Psoas muscle (tissue), 7 donors: ENCODE measurements at regions not wholly inside any gene's neighbourhood (a gene's known extent, or its start where the extent isn't known, plus 50 kb on each side); places are given as distances from the start of the nearest gene placed in this dataset.

ENCODE experiments used
- ATAC-seq, 4 donors: fragments of 200-7000 bp; cut with Tn5 transposase; one replicate each; pipeline ENCODE4 v1.9.1; 2020; ENCODE audit warnings: moderate library complexity in 3 of 4, mild to moderate bottlenecking in 2 of 4
- DNase-seq, 2 donors: peaks; one replicate each; pipeline ENCODE4 v3.0.0-alpha.2; 2020
- H3K27ac ChIP-seq: fragments of 200-600 bp; one replicate; pipeline ENCODE4 v1.8.0; 2022
- H3K27me3 ChIP-seq, 3 donors: fragments of 200-600 bp in 1 of 3; one replicate each; pipeline versions ENCODE4 v1.6.1 to v1.8.0; 2013 to 2022; ENCODE audit warnings: low read length in 2 of 3, mild to moderate bottlenecking in 2 of 3, moderate library complexity in 1 of 3; ENCODE audit not compliant: insufficient read depth in 3 of 3
- H3K36me3 ChIP-seq, 2 donors: fragments of 200-600 bp in 1 of 2; one replicate each; pipeline versions ENCODE4 v1.6.1 to v1.8.0; 2013 to 2022; ENCODE audit warnings: low read depth in 1 of 2, mild to moderate bottlenecking in 1 of 2, moderate library complexity in 1 of 2; ENCODE audit not compliant: insufficient read depth in 1 of 2
- H3K4me1 ChIP-seq: fragments of 200-600 bp; one replicate; pipeline ENCODE4 v1.8.0; 2022
- H3K4me3 ChIP-seq: fragments of 200-600 bp; one replicate; pipeline ENCODE4 v1.8.0; 2022; ENCODE audit warnings: mild to moderate bottlenecking
- H3K9me3 ChIP-seq: fragments of 200-600 bp; one replicate; pipeline ENCODE4 v1.8.0; 2022
- WGBS, 3 donors: extraction: QIAGEN DNeasy Blood & Tissue Kit; methylation state at CpG; one replicate each; pipeline versions ENCODE4 v1.1.6 to v1.1.7; 2013; 5-methylcytosine and 5-hydroxymethylcytosine counted together
- intact Hi-C, 2 donors: fragments of 100-400 bp; cut with DNase I; formaldehyde crosslinking; loops; one replicate each; pipeline versions ENCODE4 v1.11.0 to v1.14.2; 2022
- TF ChIP-seq, protein P1 (sequence below): fragments of 200-600 bp; IDR thresholded peaks from one replicate; pipeline ENCODE4 v1.8.0; 2022; ENCODE audit warnings: antibody characterized with exemption
- donor health status: healthy with polysubstance abuse.
- donor health status: DM: no; HTN: no; CAD: no; lungs with moderate emphysema.
- donor health status: Bipolar disorder and iron deficiency.
- donor health status: healthy.
- donor health status: DM: yes; HTN: yes; CAD: no.
- donor health status: DM: no; HTN: no; CAD: no.
- donor health status: DM: yes; HTN: yes; CAD: no.

GRCh38 chr7:140263277-140263676 is 86.5 kb upstream of the KDM7A start:
- Histone ChIP-seq H3K4me3 (no peak overlapping the region), H3K9me3 (no peaks in the 10 kb centered on the region), H3K36me3 (no peaks in the 10 kb centered on the region), H3K4me1 (no peaks in the 10 kb centered on the region), H3K27me3 (peaks cover 0 to 2% (median 0%) of the 10 kb centered on the region in 3 donors), H3K27ac (no peak overlapping the region)
- intact Hi-C loops, result no loop called here
- WGBS, 3 donors, result 66 to 73% (median 67%) methylated on average over 6 of the region's 6 CpGs
- DNase-seq (no peak), ATAC-seq (no peak)
- TF ChIP-seq, protein P1, sequence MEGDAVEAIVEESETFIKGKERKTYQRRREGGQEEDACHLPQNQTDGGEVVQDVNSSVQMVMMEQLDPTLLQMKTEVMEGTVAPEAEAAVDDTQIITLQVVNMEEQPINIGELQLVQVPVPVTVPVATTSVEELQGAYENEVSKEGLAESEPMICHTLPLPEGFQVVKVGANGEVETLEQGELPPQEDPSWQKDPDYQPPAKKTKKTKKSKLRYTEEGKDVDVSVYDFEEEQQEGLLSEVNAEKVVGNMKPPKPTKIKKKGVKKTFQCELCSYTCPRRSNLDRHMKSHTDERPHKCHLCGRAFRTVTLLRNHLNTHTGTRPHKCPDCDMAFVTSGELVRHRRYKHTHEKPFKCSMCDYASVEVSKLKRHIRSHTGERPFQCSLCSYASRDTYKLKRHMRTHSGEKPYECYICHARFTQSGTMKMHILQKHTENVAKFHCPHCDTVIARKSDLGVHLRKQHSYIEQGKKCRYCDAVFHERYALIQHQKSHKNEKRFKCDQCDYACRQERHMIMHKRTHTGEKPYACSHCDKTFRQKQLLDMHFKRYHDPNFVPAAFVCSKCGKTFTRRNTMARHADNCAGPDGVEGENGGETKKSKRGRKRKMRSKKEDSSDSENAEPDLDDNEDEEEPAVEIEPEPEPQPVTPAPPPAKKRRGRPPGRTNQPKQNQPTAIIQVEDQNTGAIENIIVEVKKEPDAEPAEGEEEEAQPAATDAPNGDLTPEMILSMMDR, result no peak

DNA sequence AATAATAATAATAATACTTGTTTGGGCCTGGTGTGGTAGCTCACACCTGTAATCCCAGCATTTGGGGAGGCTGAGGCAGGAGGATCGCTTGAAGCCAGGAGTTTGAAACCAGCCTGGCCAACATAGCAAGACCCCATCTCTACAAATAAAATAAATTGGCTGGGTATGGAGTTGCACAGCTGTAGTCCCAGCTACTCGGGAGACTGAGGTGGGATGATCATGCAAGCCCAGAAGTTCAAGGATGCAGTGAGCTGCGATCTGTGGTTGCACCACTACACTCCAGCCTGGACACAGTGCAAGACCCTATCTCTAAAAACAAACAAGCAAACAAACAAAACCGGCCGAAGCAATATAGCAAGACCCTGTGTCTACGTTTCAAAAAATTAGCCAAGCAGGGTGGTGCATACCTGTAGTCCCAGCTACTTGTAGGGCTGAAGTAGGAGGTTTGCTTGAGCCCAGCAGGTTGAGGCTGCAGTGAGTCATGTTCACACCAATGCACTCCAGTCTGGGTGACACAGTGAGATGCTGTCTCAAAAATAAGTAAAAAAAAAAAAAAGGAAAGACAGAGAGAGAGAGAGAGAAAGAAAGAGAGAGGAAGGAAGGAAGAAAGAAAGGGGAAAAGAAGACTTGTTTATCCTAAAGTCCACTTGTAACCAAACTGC is 85.6 kb upstream of the KDM7A start:
- Histone ChIP-seq H3K4me3 (no peak overlapping the region), H3K9me3 (no peaks in the 10 kb centered on the region), H3K36me3 (no peaks in the 10 kb centered on the region), H3K27ac (no peak overlapping the region), H3K27me3 (peaks cover 0 to 3% (median 0%) of the 10 kb centered on the region in 3 donors), H3K4me1 (no peaks in the 10 kb centered on the region)
- intact Hi-C loops, result no loop called here
- no peak for ATAC-seq
- TF ChIP-seq, protein P1, result no peak
- 90 to 97% (median 92%) methylated on average over 6 of the region's 6 CpGs for WGBS, 3 donors
- DNase-seq, result no peak

DNA sequence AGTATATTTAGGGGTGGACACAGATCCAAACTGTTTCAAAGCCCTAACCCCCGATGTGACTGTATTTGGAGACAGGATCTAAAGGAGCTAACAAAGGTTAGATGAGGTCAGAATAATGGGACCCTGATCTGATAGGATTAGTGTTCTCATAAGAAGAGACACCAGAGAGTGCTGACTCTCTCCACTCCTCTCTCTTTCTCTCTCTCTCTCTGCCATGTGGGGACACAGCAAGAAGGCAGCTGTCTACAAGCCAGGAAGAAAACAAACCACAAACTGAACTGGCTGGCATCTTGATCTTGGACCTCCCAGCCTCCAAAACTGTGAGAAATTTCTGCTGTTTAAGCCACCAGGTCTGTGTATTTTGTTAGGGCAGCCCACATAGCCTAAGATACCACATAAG is 84.7 kb upstream of the KDM7A start:
- no peaks in the 10 kb centered on the region for H3K9me3 ChIP-seq
- peaks cover 0 to 3% (median 0%) of the 10 kb centered on the region in 3 donors for H3K27me3 ChIP-seq
- DNase-seq (no peak), ATAC-seq (no peak)
- H3K4me1 ChIP-seq, result no peaks in the 10 kb centered on the region
- H3K36me3 ChIP-seq, result no peaks in the 10 kb centered on the region
- intact Hi-C loops, result no loop called here
- 57 to 82% (median 57%) methylated on average over 1 of the region's 1 CpG for whole genome bisulfite sequencing, 3 donors
- TF ChIP-seq, protein P1, result no peak
- H3K27ac ChIP-seq, result no peak overlapping the region
- no peak overlapping the region for H3K4me3 ChIP-seq

DNA sequence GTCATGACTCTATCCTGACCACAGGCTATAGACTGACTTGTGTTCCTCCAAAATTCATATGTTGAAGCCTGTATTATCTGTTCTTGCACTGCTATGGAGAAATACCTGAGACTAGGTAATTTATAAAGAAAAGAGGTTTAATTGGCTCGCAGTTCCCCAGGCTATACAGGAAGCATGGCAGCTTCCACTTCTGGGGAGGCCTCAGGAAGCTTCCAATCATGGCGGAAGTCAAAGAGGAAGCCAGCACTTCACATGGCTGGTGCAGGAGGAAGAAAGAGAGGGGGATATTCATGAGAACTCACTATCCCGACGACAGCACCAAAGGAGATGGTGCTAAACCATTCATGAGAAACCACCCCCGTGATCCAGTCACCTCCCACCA is 84.3 kb upstream of the KDM7A start:
- no peak overlapping the region for H3K27ac ChIP-seq
- H3K4me1 ChIP-seq, result no peaks in the 10 kb centered on the region
- intact Hi-C loops, result no loop called here
- TF ChIP-seq, protein P1, result no peak
- DNase-seq (no peak), ATAC-seq (no peak)
- H3K36me3 ChIP-seq, result no peaks in the 10 kb centered on the region
- H3K4me3 ChIP-seq, result no peak overlapping the region
- H3K9me3 ChIP-seq, result no peaks in the 10 kb centered on the region
- H3K27me3 ChIP-seq, result peaks cover 0 to 3% (median 0%) of the 10 kb centered on the region in 3 donors
- WGBS, 3 donors, result 61 to 76% (median 62%) methylated on average over 5 of the region's 5 CpGs
